ENCODE measurements at regions not wholly inside any gene's neighbourhood (a gene's known extent, or its start where the extent isn't known, plus 50 kb on each side); places are given as distances from the start of the nearest gene placed in this dataset.

- no peak for TF ChIP-seq CTCF (IDR thresholded peaks at IDR 0.05; ENCODE audit: insufficient read depth, missing control alignments)
- FAIRE-seq (no peak), DNase-seq (ENCODE audit: insufficient read length, low spot score) (no peak)
Measured at GRCh38 chr2:3104261-3104660, 273.4 kb downstream of the EIPR1 start.

DNA sequence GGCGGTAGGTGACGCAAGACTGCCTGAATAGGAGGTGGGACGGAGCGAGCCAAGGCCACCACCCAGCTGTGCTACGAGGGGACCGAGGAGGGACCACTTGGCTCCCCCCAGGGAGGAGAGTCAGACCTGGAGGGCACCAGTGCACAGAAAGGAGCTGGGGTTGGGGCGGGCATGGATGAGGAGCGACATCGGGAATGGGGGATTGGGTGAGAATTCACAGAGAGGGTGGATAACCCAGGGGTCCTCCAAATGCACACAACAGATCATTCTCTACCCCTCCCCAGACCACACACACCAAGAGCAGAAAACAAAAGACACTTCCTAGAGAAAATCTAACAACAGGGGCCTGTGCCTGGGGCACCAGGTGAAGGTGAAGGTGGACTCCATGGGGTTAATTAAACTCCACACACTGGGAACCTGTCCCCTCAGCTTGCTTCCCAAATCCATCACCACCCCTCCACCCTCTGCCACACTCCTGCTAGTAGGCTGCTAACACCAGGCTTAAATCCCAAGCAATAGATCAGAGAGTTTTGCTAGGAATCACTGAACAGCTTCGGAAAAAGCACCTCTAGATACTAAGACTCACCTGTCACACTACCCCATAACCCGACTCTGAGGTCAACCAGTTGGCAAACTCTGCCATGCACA is 274.6 kb downstream of the EIPR1 start:
- TF ChIP-seq CTCF (IDR thresholded peaks at IDR 0.05; ENCODE audit: insufficient read depth, missing control alignments) = no peak
- DNase-seq (ENCODE audit: insufficient read length, low spot score) (no peak), FAIRE-seq (no peak)

DNA sequence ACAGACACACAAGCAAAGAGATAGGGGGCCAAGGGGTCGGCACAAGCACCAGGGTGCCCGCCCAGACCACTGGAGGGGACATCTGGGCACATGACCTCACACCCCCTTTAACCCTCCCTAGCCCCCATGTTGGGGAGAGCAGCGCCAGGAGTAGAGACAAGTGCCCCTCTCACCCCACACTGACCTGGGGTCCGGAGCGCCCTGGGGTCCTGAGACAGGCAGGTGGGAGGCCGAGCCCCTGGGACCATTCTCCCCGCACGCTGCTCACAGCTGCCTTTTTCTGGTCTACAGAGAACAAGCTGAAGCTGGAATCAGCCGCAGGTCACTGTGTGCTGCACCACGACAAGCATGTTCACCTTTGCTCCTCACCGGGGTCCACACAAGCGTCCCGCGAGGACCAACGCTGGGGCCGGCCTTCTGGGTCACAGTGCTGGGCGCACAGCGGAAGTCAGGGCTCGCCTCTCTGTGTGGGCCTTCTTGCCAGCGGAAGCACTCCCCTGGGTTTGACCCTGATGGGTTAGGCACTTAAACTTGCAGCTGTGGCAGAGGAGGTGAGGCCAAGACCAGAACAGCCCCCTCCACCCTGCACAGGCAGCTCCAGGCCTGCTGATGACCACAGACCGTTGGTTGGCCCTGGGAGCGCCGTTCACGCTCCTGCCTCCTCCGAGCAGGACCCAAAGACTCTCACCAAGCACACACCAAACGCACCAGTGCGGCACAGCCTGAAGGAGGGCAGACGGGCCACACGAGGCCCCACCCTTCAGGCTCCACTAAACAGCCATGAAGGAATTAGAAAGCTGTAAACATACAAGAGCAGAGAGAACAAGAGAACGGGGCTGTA is 275.3 kb downstream of the EIPR1 start:
- no peak for FAIRE-seq
- no peak for DNase-seq (ENCODE audit: insufficient read length, low spot score)
- no peak for TF ChIP-seq CTCF (IDR thresholded peaks at IDR 0.05; ENCODE audit: insufficient read depth, missing control alignments)

DNA sequence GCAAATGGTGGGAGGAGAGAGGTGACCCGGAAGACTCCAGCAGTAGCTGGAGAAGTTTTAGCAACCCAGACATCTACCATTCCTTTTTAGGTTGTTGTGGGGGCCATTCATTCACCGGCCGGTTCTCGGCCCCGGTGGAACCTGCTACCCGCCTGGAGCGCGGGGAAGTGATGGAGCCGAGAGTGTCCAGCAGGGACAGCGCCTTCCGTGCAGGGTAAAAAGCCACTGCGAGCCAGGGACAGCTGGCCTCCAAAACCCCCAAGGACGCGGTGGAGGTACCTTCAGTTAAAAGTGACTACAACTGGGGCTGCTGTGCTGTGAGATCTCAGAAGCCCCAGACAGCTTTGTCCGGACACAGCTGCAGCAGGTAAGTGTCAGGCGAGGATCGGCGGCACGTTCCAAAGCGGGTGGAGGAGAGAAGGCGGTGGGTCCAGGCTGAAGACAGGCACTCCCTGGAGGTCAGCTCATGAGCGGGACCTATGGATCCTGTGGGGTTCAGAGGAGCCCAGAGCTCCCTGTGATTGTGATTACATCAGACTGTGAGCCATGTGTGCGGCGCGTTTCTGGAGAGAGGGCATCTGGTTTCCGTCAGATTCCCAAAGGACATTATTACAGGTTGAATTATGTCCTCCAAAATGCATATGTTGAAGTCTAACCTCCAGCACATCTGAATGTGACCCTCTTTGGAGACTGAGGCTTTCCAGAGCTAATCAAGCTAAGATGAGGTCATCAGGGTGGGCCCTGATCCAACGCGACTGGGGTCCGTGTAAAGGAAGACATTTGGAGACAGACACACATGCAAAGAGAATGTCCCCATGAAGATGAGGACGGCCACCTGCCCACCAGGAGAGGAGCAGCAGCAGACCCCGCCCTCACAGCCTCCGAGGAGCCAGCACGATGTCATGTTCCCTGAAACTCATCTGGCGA is 276.3 kb downstream of the EIPR1 start:
- DNase-seq (ENCODE audit: insufficient read length, low spot score) (no peak), FAIRE-seq (no peak)
- TF ChIP-seq CTCF (IDR thresholded peaks at IDR 0.05; ENCODE audit: insufficient read depth, missing control alignments) = no peak

DNA sequence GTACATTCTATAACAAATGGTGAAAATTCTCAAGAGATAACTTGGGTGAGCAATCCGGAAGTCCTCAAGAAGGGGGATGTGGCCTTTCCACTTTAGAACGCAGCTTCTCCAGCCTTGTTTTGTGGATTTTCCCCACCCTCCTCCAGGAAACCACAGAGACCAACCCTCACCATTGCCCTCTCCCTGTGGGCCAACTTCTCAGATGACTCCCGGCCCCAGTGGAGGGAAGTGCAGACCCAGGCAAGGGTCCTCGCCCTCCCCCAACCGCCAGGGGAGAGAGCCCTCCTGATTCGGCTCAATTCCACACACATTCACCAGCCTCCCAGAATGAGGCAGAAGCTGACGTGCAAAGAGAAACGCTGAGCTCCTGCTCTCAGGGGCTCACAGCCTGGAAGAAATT is 277.2 kb downstream of the EIPR1 start:
- no peak for TF ChIP-seq CTCF (IDR thresholded peaks at IDR 0.05; ENCODE audit: insufficient read depth, missing control alignments)
- no peak for FAIRE-seq
- no peak for DNase-seq (ENCODE audit: insufficient read length, low spot score)

GRCh38 chr2:3099860-3100234 is 277.8 kb downstream of the EIPR1 start:
- no peak for DNase-seq (ENCODE audit: insufficient read length, low spot score)
- TF ChIP-seq CTCF (IDR thresholded peaks at IDR 0.05; ENCODE audit: insufficient read depth, missing control alignments) = no peak

More at GRCh38 chr2:3099860-3100234, 277.8 kb downstream of the EIPR1 start:
- no peak for FAIRE-seq

All from D721Med (cell line).